GM12873 (cell line): ENCODE measurements at regions not wholly inside any gene's neighbourhood (a gene's known extent, or its start where the extent isn't known, plus 50 kb on each side); places are given as distances from the start of the nearest gene placed in this dataset.

Experiments
- CTCF ChIP-seq: IDR thresholded peaks from 2 replicates; pipeline ENCODE4 v1.5.1; 2012; ENCODE audit warnings: low read depth, mild to moderate bottlenecking, moderate library complexity, low read length, control low read depth; ENCODE audit not compliant: insufficient read depth; ENCODE audit errors: missing control alignments

GRCh38 chr10:130545122-130545521 lies 408.9 kb downstream of the GLRX3 start:
- TF ChIP-seq CTCF, result no peak

- TF ChIP-seq CTCF, result no peak
These were observed 409.5 kb downstream of the GLRX3 start for GRCh38 chr10:130545697-130546096.

DNA sequence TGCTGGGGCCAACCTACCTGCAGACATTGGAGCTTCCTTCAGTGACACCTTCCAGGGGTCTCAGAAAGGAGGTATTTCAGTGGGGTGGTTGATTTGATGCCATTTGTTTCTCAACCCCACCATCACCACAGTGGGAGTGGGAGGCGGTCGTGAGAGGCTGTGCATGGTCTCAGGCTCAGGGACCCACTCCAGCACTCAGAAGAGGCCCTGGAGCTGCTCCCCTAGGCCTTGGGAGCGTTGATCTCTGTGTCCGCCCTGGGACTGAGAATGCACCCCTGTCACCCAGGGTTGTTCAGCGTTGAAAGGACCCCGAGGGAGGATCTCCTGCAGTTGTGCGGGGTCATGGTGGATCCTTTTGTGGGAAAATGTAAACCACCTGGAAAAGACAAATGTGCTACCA lies 410.6 kb downstream of the GLRX3 start:
- no peak for TF ChIP-seq CTCF

GRCh38 chr10:130547368-130547767 lies 411.2 kb downstream of the GLRX3 start:
- no peak for TF ChIP-seq CTCF

- TF ChIP-seq CTCF, result no peak
These were observed 414.9 kb downstream of the GLRX3 start for GRCh38 chr10:130550952-130551674.

- no peak for TF ChIP-seq CTCF
These were observed 415.5 kb downstream of the GLRX3 start for GRCh38 chr10:130551676-130552075.

- no peak for TF ChIP-seq CTCF
These were observed 417.6 kb downstream of the GLRX3 start for GRCh38 chr10:130553826-130554225.
